Thymus (tissue), 11 donors: ENCODE measurements at regions not wholly inside any gene's neighbourhood (a gene's known extent, or its start where the extent isn't known, plus 50 kb on each side); places are given as distances from the start of the nearest gene placed in this dataset.
"Not testable (repeated sequence)": the region's sequence is repeated elsewhere in the genome, so short reads cannot be mapped to it uniquely, and the experiment has no call there.

Experiments used
- DNase-seq, 9 donors: peaks; one replicate each; pipeline ENCODE4 v3.0.0-alpha.2; 2013; ENCODE audit warnings: low spot score in 9 of 9, low read depth in 6 of 9, missing footprints in 1 of 9
- H3K27ac ChIP-seq, 2 donors: one replicate each; pipeline ENCODE4 v1.5.1; 2013; ENCODE audit warnings: control low read depth in 1 of 2, low read depth in 1 of 2, low read length in 1 of 2, mild to moderate bottlenecking in 1 of 2, moderate library complexity in 1 of 2
- H3K27me3 ChIP-seq, 2 donors: one replicate each; pipeline ENCODE4 v1.5.1; 2013; ENCODE audit warnings: low read length in 1 of 2; ENCODE audit not compliant: control insufficient read depth in 2 of 2, insufficient read depth in 1 of 2
- H3K36me3 ChIP-seq, 2 donors: one replicate each; pipeline ENCODE4 v1.5.1; 2013; ENCODE audit warnings: low read length in 1 of 2, mild to moderate bottlenecking in 1 of 2, moderate library complexity in 1 of 2; ENCODE audit not compliant: control insufficient read depth in 2 of 2, insufficient read depth in 2 of 2
- H3K4me1 ChIP-seq, 2 donors: one replicate each; pipeline ENCODE4 v1.5.1; 2013; ENCODE audit warnings: low read length in 2 of 2; ENCODE audit not compliant: control insufficient read depth in 2 of 2, insufficient read depth in 2 of 2
- H3K4me3 ChIP-seq, 2 donors: one replicate each; pipeline ENCODE4 v1.5.1; 2013; ENCODE audit warnings: low read length in 2 of 2, control low read depth in 1 of 2, mild to moderate bottlenecking in 1 of 2
- H3K9me3 ChIP-seq, 2 donors: one replicate each; pipeline ENCODE4 v1.5.1; 2013; ENCODE audit warnings: low read length in 1 of 2, mild to moderate bottlenecking in 1 of 2; ENCODE audit not compliant: control insufficient read depth in 2 of 2, insufficient read depth in 1 of 2
- WGBS: extraction: QIAGEN DNeasy Blood & Tissue Kit; methylation state at CpG from one replicate; pipeline ENCODE4 v1.1.7; 2013; 5-methylcytosine and 5-hydroxymethylcytosine counted together
- donor health status: healthy.

- not testable (repeated sequence) for H3K27me3 ChIP-seq, H3K4me3 ChIP-seq, H3K4me1 ChIP-seq, H3K27ac ChIP-seq, H3K36me3 ChIP-seq, DNase-seq
- 96% methylated on average over 3 of the region's 3 CpGs for WGBS
- H3K9me3 ChIP-seq = peaks cover 2 to 17% of the 10 kb centered on the region in 2 donors
Observed at GRCh38 chr2:87417742-87418567, 329.9 kb upstream of the PLGLB2 start.

- DNase-seq, H3K27ac ChIP-seq, H3K27me3 ChIP-seq, H3K4me3 ChIP-seq, H3K36me3 ChIP-seq, H3K4me1 ChIP-seq: not testable (repeated sequence)
- peaks cover 2 to 17% of the 10 kb centered on the region in 2 donors for H3K9me3 ChIP-seq
- WGBS = 91% methylated on average over 5 of the region's 9 CpGs
Observed at GRCh38 chr2:87418823-87419822, 328.8 kb upstream of the PLGLB2 start.

- H3K36me3 ChIP-seq, H3K4me1 ChIP-seq, H3K27ac ChIP-seq, DNase-seq, H3K27me3 ChIP-seq, H3K4me3 ChIP-seq: not testable (repeated sequence)
- peaks cover 0 to 17% of the 10 kb centered on the region in 2 donors for H3K9me3 ChIP-seq
- 94% methylated on average over 2 of the region's 5 CpGs for WGBS
Observed at GRCh38 chr2:87419980-87420379, 327.9 kb upstream of the PLGLB2 start.

GRCh38 chr2:87420954-87421353 is 326.9 kb upstream of the PLGLB2 start:
- peaks cover 0 to 16% of the 10 kb centered on the region in 2 donors for H3K9me3 ChIP-seq
- not testable (repeated sequence) for H3K36me3 ChIP-seq, H3K27ac ChIP-seq, H3K4me3 ChIP-seq, H3K4me1 ChIP-seq, DNase-seq, H3K27me3 ChIP-seq
- 94% methylated on average over 4 of the region's 4 CpGs for WGBS

- not testable (repeated sequence) for H3K4me1 ChIP-seq, DNase-seq, H3K27ac ChIP-seq, H3K36me3 ChIP-seq, H3K9me3 ChIP-seq, H3K4me3 ChIP-seq, H3K27me3 ChIP-seq
- WGBS = 88% methylated on average over 6 of the region's 7 CpGs
Observed at GRCh38 chr2:87423796-87424762, 323.8 kb upstream of the PLGLB2 start.

- not testable (repeated sequence) for H3K36me3 ChIP-seq, DNase-seq, H3K27me3 ChIP-seq, H3K4me3 ChIP-seq, H3K4me1 ChIP-seq, H3K27ac ChIP-seq, H3K9me3 ChIP-seq
- no CpG with 5 or more reads among the region's 1 CpG for WGBS
Observed at GRCh38 chr2:87424763-87425154, 323.1 kb upstream of the PLGLB2 start.

GRCh38 chr2:87425191-87425590 is 322.7 kb upstream of the PLGLB2 start:
- H3K4me1 ChIP-seq, H3K9me3 ChIP-seq, H3K36me3 ChIP-seq, DNase-seq, H3K27ac ChIP-seq, H3K27me3 ChIP-seq, H3K4me3 ChIP-seq: not testable (repeated sequence)
- WGBS = 82% methylated on average over 3 of the region's 3 CpGs

- H3K4me1 ChIP-seq, H3K9me3 ChIP-seq, H3K4me3 ChIP-seq, H3K36me3 ChIP-seq, H3K27me3 ChIP-seq, DNase-seq, H3K27ac ChIP-seq: not testable (repeated sequence)
- WGBS = 96% methylated on average over 2 of the region's 3 CpGs
Observed at GRCh38 chr2:87425717-87426116, 322.2 kb upstream of the PLGLB2 start.
